ENCODE measurements at regions not wholly inside any gene's neighbourhood (a gene's known extent, or its start where the extent isn't known, plus 50 kb on each side); places are given as distances from the start of the nearest gene placed in this dataset.

GRCh38 chr5:35407697-35408096 lies 177.4 kb upstream of the PRLR start:
- TF ChIP-seq CTCF (IDR thresholded peaks at IDR 0.05), result no peak
- Histone ChIP-seq H3K9me3 (no peaks in the 10 kb centered on the region), H3K36me3 (ENCODE audit: insufficient read depth in 1 of 2, low read depth in 1 of 2) (no peaks in the 10 kb centered on the region), H3K27me3 (ENCODE audit: insufficient read depth in 3 of 3, low read length in 2 of 3) (no peaks in the 10 kb centered on the region), H3K4me1 (no peaks in the 10 kb centered on the region), H3K27ac (no peak overlapping the region), H3K4me3 (no peak overlapping the region)
- ATAC-seq (no peak), DNase-seq (no peak)
- intact Hi-C loops (cut with DNase I), result no loop called here

- Histone ChIP-seq H3K4me3 (no peak overlapping the region), H3K27ac (no peak overlapping the region), H3K4me1 (no peaks in the 10 kb centered on the region), H3K36me3 (ENCODE audit: insufficient read depth in 1 of 2, low read depth in 1 of 2) (no peaks in the 10 kb centered on the region), H3K27me3 (ENCODE audit: insufficient read depth in 3 of 3, low read length in 2 of 3) (no peaks in the 10 kb centered on the region), H3K9me3 (no peaks in the 10 kb centered on the region)
- no peak for DNase-seq
- intact Hi-C loops (cut with DNase I), result no loop called here
- no peak for TF ChIP-seq CTCF (IDR thresholded peaks at IDR 0.05)
- 92 to 93% (median 93%) methylated on average over 15 of the region's 15 CpGs for WGBS, 3 donors
- no peak for ATAC-seq
These were observed 175.7 kb upstream of the PRLR start for GRCh38 chr5:35405938-35406337.

- no peaks in the 10 kb centered on the region for H3K9me3 ChIP-seq
- H3K27ac ChIP-seq, result no peak overlapping the region
- WGBS, 3 donors, result 57 to 74% (median 59%) methylated on average over 9 of the region's 9 CpGs
- H3K4me1 ChIP-seq, result no peaks in the 10 kb centered on the region
- ATAC-seq, result no peak
- no peak for TF ChIP-seq CTCF (IDR thresholded peaks at IDR 0.05)
- no peaks in the 10 kb centered on the region for H3K27me3 ChIP-seq (ENCODE audit: insufficient read depth in 3 of 3, low read length in 2 of 3)
- intact Hi-C loops (cut with DNase I), result no loop called here
- no peak for DNase-seq
- H3K4me3 ChIP-seq, result no peak overlapping the region
- H3K36me3 ChIP-seq (ENCODE audit: insufficient read depth in 1 of 2, low read depth in 1 of 2), result no peaks in the 10 kb centered on the region
These were observed 174.4 kb upstream of the PRLR start for GRCh38 chr5:35404701-35405100.

- TF ChIP-seq CTCF (IDR thresholded peaks at IDR 0.05), result no peak
- 67 to 74% (median 73%) methylated on average over 4 of the region's 4 CpGs for WGBS, 3 donors
- Histone ChIP-seq H3K27me3 (ENCODE audit: insufficient read depth in 3 of 3, low read length in 2 of 3) (no peaks in the 10 kb centered on the region), H3K4me3 (no peak overlapping the region), H3K4me1 (no peaks in the 10 kb centered on the region), H3K27ac (no peak overlapping the region), H3K9me3 (peaks cover 6% of the 10 kb centered on the region), H3K36me3 (ENCODE audit: insufficient read depth in 1 of 2, low read depth in 1 of 2) (no peaks in the 10 kb centered on the region)
- intact Hi-C loops (cut with DNase I), result no loop called here
- DNase-seq, result no peak
- ATAC-seq, result no peak
These were observed 163.6 kb upstream of the PRLR start for GRCh38 chr5:35393901-35394300.

GRCh38 chr5:35384658-35385057 lies 154.4 kb upstream of the PRLR start:
- ATAC-seq, result no peak

More at GRCh38 chr5:35384658-35385057, 154.4 kb upstream of the PRLR start:
- Histone ChIP-seq H3K9me3 (no peaks in the 10 kb centered on the region), H3K27ac (no peak overlapping the region), H3K4me3 (no peak overlapping the region), H3K36me3 (ENCODE audit: insufficient read depth in 1 of 2, low read depth in 1 of 2) (no peaks in the 10 kb centered on the region), H3K27me3 (ENCODE audit: insufficient read depth in 3 of 3, low read length in 2 of 3) (no peaks in the 10 kb centered on the region), H3K4me1 (no peaks in the 10 kb centered on the region)
- WGBS, 3 donors, result 81 to 94% (median 90%) methylated on average over 2 of the region's 2 CpGs
- intact Hi-C loops (cut with DNase I), result no loop called here
- TF ChIP-seq CTCF (IDR thresholded peaks at IDR 0.05), result no peak
- no peak for DNase-seq

All from psoas muscle (tissue), 7 donors.